Spinal cord (tissue), 10 donors: ENCODE measurements at regions not wholly inside any gene's neighbourhood (a gene's known extent, or its start where the extent isn't known, plus 50 kb on each side); places are given as distances from the start of the nearest gene placed in this dataset. TPM values are rescaled to one million over a fixed set of nuclear protein-coding genes. Genes with fewer than 3 reads are reported as not detected.
A peak's percentile ranks its signal among the peaks of the same experiment; 100 is the strongest.

Experiments
- DNase-seq, 6 donors: peaks; one replicate each; pipeline versions ENCODE4 v3.0.0 to v3.0.0-alpha.2; 2013 to 2015; ENCODE audit warnings: low spot score in 6 of 6, low read depth in 4 of 6
- H3K27ac ChIP-seq: one replicate; pipeline ENCODE4 v1.5.1; 2013; ENCODE audit warnings: low read depth, low read length, control low read depth
- H3K27me3 ChIP-seq: one replicate; pipeline ENCODE4 v1.6.1; 2013; ENCODE audit warnings: low read length; ENCODE audit not compliant: control insufficient read depth, insufficient read depth
- H3K36me3 ChIP-seq: one replicate; pipeline ENCODE4 v1.6.1; 2013; ENCODE audit warnings: low read length; ENCODE audit not compliant: control insufficient read depth, insufficient read depth
- H3K4me1 ChIP-seq: one replicate; pipeline ENCODE4 v1.6.1; 2013; ENCODE audit warnings: low read length; ENCODE audit not compliant: control insufficient read depth, insufficient read depth
- H3K4me3 ChIP-seq: one replicate; pipeline ENCODE4 v1.5.1; 2013; ENCODE audit warnings: low read depth, low read length, control low read depth
- H3K9me3 ChIP-seq: one replicate; pipeline ENCODE4 v1.6.1; 2013; ENCODE audit warnings: low read length; ENCODE audit not compliant: control insufficient read depth, insufficient read depth
- WGBS: methylation state at CpG from one replicate; pipeline ENCODE4 v1.1.5; 2013; ENCODE audit warnings: missing lambda C conversion rate; ENCODE audit not compliant: insufficient coverage; 5-methylcytosine and 5-hydroxymethylcytosine counted together
- small RNA-seq: library from RNA; depleted of rRNA; stranded (forward); fragments of <200 nt; gene quantifications from one replicate; pipeline ENCODE3, GENCODE V24; 2014; ENCODE audit warnings: low replicate concordance
- donor health status: healthy.

GRCh38 chr13:53901593-53901992, 873.0 kb downstream of the OLFM4 start:
- Histone ChIP-seq H3K27ac (no peak overlapping the region), H3K9me3 (no peaks in the 10 kb centered on the region), H3K4me3 (no peak overlapping the region), H3K27me3 (no peaks in the 10 kb centered on the region), H3K36me3 (no peaks in the 10 kb centered on the region), H3K4me1 (no peaks in the 10 kb centered on the region)
- DNase-seq: no peak

- DNase-seq: peak in 1 of 6 donors; percentile 52
- Histone ChIP-seq H3K27me3 (no peaks in the 10 kb centered on the region), H3K9me3 (no peaks in the 10 kb centered on the region), H3K27ac (no peak overlapping the region), H3K36me3 (no peaks in the 10 kb centered on the region), H3K4me3 (no peak overlapping the region), H3K4me1 (no peaks in the 10 kb centered on the region)
- no CpG with 5 or more reads among the region's 2 CpGs for WGBS
Measured at GRCh38 chr13:53907891-53908290, 879.3 kb downstream of the OLFM4 start.

- Histone ChIP-seq H3K27me3 (no peaks in the 10 kb centered on the region), H3K27ac (no peak overlapping the region), H3K36me3 (no peaks in the 10 kb centered on the region), H3K9me3 (no peaks in the 10 kb centered on the region), H3K4me1 (no peaks in the 10 kb centered on the region), H3K4me3 (no peak overlapping the region)
- 93% methylated on average over 9 of the region's 10 CpGs for WGBS
- no peak for DNase-seq
Measured at GRCh38 chr13:53920916-53921315, 892.3 kb downstream of the OLFM4 start.

GRCh38 chr13:53921473-53921872, 892.9 kb downstream of the OLFM4 start:
- 86% methylated on average over 10 of the region's 13 CpGs for WGBS
- Histone ChIP-seq H3K4me1 (no peaks in the 10 kb centered on the region), H3K27me3 (no peaks in the 10 kb centered on the region), H3K27ac (no peak overlapping the region), H3K9me3 (no peaks in the 10 kb centered on the region), H3K36me3 (no peaks in the 10 kb centered on the region), H3K4me3 (no peak overlapping the region)
- no peak for DNase-seq

GRCh38 chr13:53941588-53942190, 913.1 kb downstream of the OLFM4 start:
- no peak overlapping the region for H3K4me3 ChIP-seq
- DNase-seq: no peak
- H3K36me3 ChIP-seq: no peaks in the 10 kb centered on the region
- no peaks in the 10 kb centered on the region for H3K9me3 ChIP-seq
- no peak overlapping the region for H3K27ac ChIP-seq
- WGBS: no CpG with 5 or more reads among the region's 1 CpG
- no peaks in the 10 kb centered on the region for H3K4me1 ChIP-seq
- H3K27me3 ChIP-seq: no peaks in the 10 kb centered on the region

GRCh38 chr13:53946500-53946899, 917.9 kb downstream of the OLFM4 start:
- 100% methylated on average over 1 of the region's 3 CpGs for WGBS
- no peak for DNase-seq
- no peaks in the 10 kb centered on the region for H3K27me3 ChIP-seq
- H3K9me3 ChIP-seq: no peaks in the 10 kb centered on the region
- H3K4me3 ChIP-seq: no peak overlapping the region
- H3K27ac ChIP-seq: no peak overlapping the region
- no peaks in the 10 kb centered on the region for H3K4me1 ChIP-seq
- no peaks in the 10 kb centered on the region for H3K36me3 ChIP-seq

- no peaks in the 10 kb centered on the region for H3K9me3 ChIP-seq
- 12% methylated on average over 2 of the region's 2 CpGs for WGBS
- no peaks in the 10 kb centered on the region for H3K36me3 ChIP-seq
- no peak overlapping the region for H3K27ac ChIP-seq
- DNase-seq: peak in 4 of 6 donors; percentile 2 to 63 (median 22)
- no peak overlapping the region for H3K4me3 ChIP-seq
- H3K4me1 ChIP-seq: no peaks in the 10 kb centered on the region
- no peaks in the 10 kb centered on the region for H3K27me3 ChIP-seq
Measured at GRCh38 chr13:53953183-53953582, 924.6 kb downstream of the OLFM4 start.

Small RNA genes lying in the stretch of these regions (small RNA-seq; reads per million reads assigned to genes)
- not detected for gene RN7SL618P
